IMR-90 (cell line): ENCODE measurements at regions not wholly inside any gene's neighbourhood (a gene's known extent, or its start where the extent isn't known, plus 50 kb on each side); places are given as distances from the start of the nearest gene placed in this dataset.

ENCODE experiments used
- ATAC-seq: fragments of 200-7000 bp; cut with Tn5 transposase; 2 replicates; pipeline ENCODE4 v1.9.1; 2020; ENCODE audit warnings: low read depth, mild to moderate bottlenecking, moderate library complexity
- BruUV-seq: library from RNA; stranded (reverse); fragments of 400-500 nt; replicated peaks from 2 replicates; lab custom pipeline; 2021; lab: Mats Ljungman, UMichigan
- CTCF ChIA-PET: fragments of 300-600 bp; formaldehyde crosslinking; extraction: SDS; loops from one replicate; lab custom pipeline; 2021; ENCODE audit warnings: antibody characterized with exemption; lab: Yijun Ruan, JAX
- POLR2A ChIA-PET: fragments of 300-600 bp; sonication (Branson Sonifier 250); formaldehyde crosslinking; loops from one replicate; lab custom pipeline; 2022; ENCODE audit warnings: antibody characterized with exemption; ENCODE audit not compliant: unreplicated experiment; lab: Charles Lee
- DNase-seq: peaks from one replicate; pipeline ENCODE4 v3.0.0; 2013
- H2AFZ ChIP-seq: replicated peaks from 2 replicates; pipeline ENCODE3; 2013; ENCODE audit warnings: low read length, mild to moderate bottlenecking; ENCODE audit not compliant: poor library complexity
- H2AK5ac ChIP-seq: 2 replicates; pipeline ENCODE4 v1.6.1; 2013; ENCODE audit warnings: low read depth, low read length, inconsistent platforms
- H2AK9ac ChIP-seq: replicated peaks from 2 replicates; pipeline ENCODE3; 2013; ENCODE audit warnings: mild to moderate bottlenecking, low read depth, low read length, moderate library complexity; ENCODE audit not compliant: poor library complexity
- H2BK120ac ChIP-seq: 2 replicates; pipeline ENCODE4 v1.6.1; 2013; ENCODE audit warnings: low read depth, low read length, inconsistent platforms
- H2BK15ac ChIP-seq: 3 replicates; pipeline ENCODE4 v1.6.1; 2013; ENCODE audit warnings: low read depth, low read length, inconsistent platforms
- H2BK20ac ChIP-seq: 2 replicates; pipeline ENCODE4 v1.6.1; 2013; ENCODE audit warnings: low read depth, mild to moderate bottlenecking, inconsistent platforms, low read length, moderate library complexity
- H2BK5ac ChIP-seq: 2 replicates; pipeline ENCODE4 v1.6.1; 2013; ENCODE audit warnings: mild to moderate bottlenecking, low read depth, low read length, inconsistent platforms; ENCODE audit not compliant: poor library complexity, severe bottlenecking
- H3K14ac ChIP-seq: replicated peaks from 2 replicates; pipeline ENCODE4 v1.6.1; 2013; ENCODE audit warnings: low read depth, low read length, inconsistent platforms
- H3K18ac ChIP-seq: 2 replicates; pipeline ENCODE4 v1.6.1; 2013; ENCODE audit warnings: low read depth, low read length, control low read depth
- H3K23ac ChIP-seq: 2 replicates; pipeline ENCODE4 v1.6.1; 2013; ENCODE audit warnings: low read depth, low read length, inconsistent platforms
- H3K27ac ChIP-seq: 2 replicates; pipeline ENCODE4 v1.5.1; 2013; ENCODE audit warnings: mild to moderate bottlenecking, control low read depth, low read length; ENCODE audit not compliant: insufficient read depth
- H3K27me3 ChIP-seq: 2 replicates; pipeline ENCODE4 v1.6.1; 2013; ENCODE audit warnings: low read length; ENCODE audit not compliant: control insufficient read depth, insufficient read depth
- H3K36me3 ChIP-seq: 2 replicates; pipeline ENCODE4 v1.6.1; 2013; ENCODE audit warnings: low read length, mixed read lengths; ENCODE audit not compliant: control insufficient read depth, insufficient read depth
- H3K4ac ChIP-seq: 2 replicates; pipeline ENCODE4 v1.6.1; 2013; ENCODE audit warnings: low read depth, low read length, inconsistent platforms
- H3K4me1 ChIP-seq: 2 replicates; pipeline ENCODE4 v1.6.1; 2013; ENCODE audit warnings: low read length, mixed read lengths; ENCODE audit not compliant: control insufficient read depth, insufficient read depth
- H3K4me2 ChIP-seq: 2 replicates; pipeline ENCODE4 v1.6.1; 2013; ENCODE audit warnings: low read depth, mild to moderate bottlenecking, control low read depth, low read length, moderate library complexity
- H3K4me3 ChIP-seq: 2 replicates; pipeline ENCODE4 v1.5.1; 2013; ENCODE audit warnings: low read depth, mild to moderate bottlenecking, control low read depth, low read length, moderate library complexity; ENCODE audit not compliant: insufficient read depth
- H3K56ac ChIP-seq: 2 replicates; pipeline ENCODE4 v1.6.1; 2013; ENCODE audit warnings: low read length, inconsistent platforms; ENCODE audit not compliant: insufficient read depth; ENCODE audit errors: extremely low read depth
- H3K79me1 ChIP-seq, 2 experiments: 2 replicates each; pipeline ENCODE4 v1.6.1; 2013; ENCODE audit warnings: low read length in 2 of 2, inconsistent platforms in 1 of 2, low read depth in 1 of 2
- H3K9ac ChIP-seq: 2 replicates; pipeline ENCODE4 v1.6.1; 2013; ENCODE audit warnings: low read depth, low read length, control low read depth
- H3K9me1 ChIP-seq: 2 replicates; pipeline ENCODE4 v1.6.1; 2013; ENCODE audit warnings: low read length, inconsistent platforms; ENCODE audit not compliant: insufficient read depth
- H3K9me3 ChIP-seq: 2 replicates; pipeline ENCODE4 v1.6.1; 2013; ENCODE audit warnings: low read length; ENCODE audit not compliant: control insufficient read depth, insufficient read depth
- H4K20me1 ChIP-seq: 2 replicates; pipeline ENCODE4 v1.6.1; 2013; ENCODE audit warnings: low read length, inconsistent platforms; ENCODE audit not compliant: insufficient read depth
- H4K5ac ChIP-seq: 2 replicates; pipeline ENCODE4 v1.6.1; 2013; ENCODE audit warnings: mild to moderate bottlenecking, low read depth, low read length, control low read depth
- H4K8ac ChIP-seq, 2 experiments: 2 replicates each; pipeline ENCODE4 v1.6.1; 2013; ENCODE audit warnings: low read depth in 2 of 2, low read length in 2 of 2, control low read depth in 1 of 2, inconsistent platforms in 1 of 2
- H4K91ac ChIP-seq: 2 replicates; pipeline ENCODE4 v1.6.1; 2013; ENCODE audit warnings: low read depth, low read length, inconsistent platforms; ENCODE audit not compliant: insufficient read depth
- BHLHE40 ChIP-seq: fragments of 150-350 bp; IDR thresholded peaks from 2 replicates; pipeline ENCODE4 v1.6.1; 2016; ENCODE audit warnings: mild to moderate bottlenecking, low read depth, low read length
- CEBPB ChIP-seq: IDR thresholded peaks from 2 replicates; pipeline ENCODE4 v1.6.1; 2012; ENCODE audit warnings: low read depth, low read length, improper control_type of control experiment
- CHD1 ChIP-seq: IDR thresholded peaks from 2 replicates; pipeline ENCODE4 v1.6.1; 2012; ENCODE audit warnings: low read depth, low read length, improper control_type of control experiment
- CTCF ChIP-seq: conservative IDR thresholded peaks from 2 replicates; pipeline ENCODE4 v1.5.1; 2012; ENCODE audit warnings: mild to moderate bottlenecking, low read depth, low read length, improper control_type of control experiment
- FOS ChIP-seq: fragments of 150-350 bp; IDR thresholded peaks from 2 replicates; pipeline ENCODE4 v1.6.1; 2016; ENCODE audit warnings: low read depth, low read length
- MAFK ChIP-seq: IDR thresholded peaks from 2 replicates; pipeline ENCODE4 v1.6.1; 2012; ENCODE audit warnings: low read depth, low read length, improper control_type of control experiment
- MAZ ChIP-seq: IDR thresholded peaks from 2 replicates; pipeline ENCODE4 v1.6.1; 2012; ENCODE audit warnings: low read depth, mild to moderate bottlenecking, low read length, improper control_type of control experiment, moderate library complexity, borderline replicate concordance
- MXI1 ChIP-seq: IDR thresholded peaks from 2 replicates; pipeline ENCODE4 v1.6.1; 2012; ENCODE audit warnings: low read depth, mild to moderate bottlenecking, low read length, moderate library complexity, borderline replicate concordance
- NFE2L2 ChIP-seq: fragments of 150-350 bp; IDR thresholded peaks from 2 replicates; pipeline ENCODE4 v1.6.1; 2016; ENCODE audit warnings: low read depth, mild to moderate bottlenecking, low read length
- POLR2A ChIP-seq: IDR thresholded peaks from 2 replicates; pipeline ENCODE4 v1.6.1; 2012; ENCODE audit warnings: mild to moderate bottlenecking, low read depth, low read length
- RAD21 ChIP-seq: IDR thresholded peaks from 2 replicates; pipeline ENCODE4 v1.6.1; 2012; ENCODE audit warnings: low read length, improper control_type of control experiment
- RCOR1 ChIP-seq: IDR thresholded peaks from 2 replicates; pipeline ENCODE4 v1.6.1; 2012; ENCODE audit warnings: mild to moderate bottlenecking, low read length, improper control_type of control experiment; ENCODE audit not compliant: insufficient replicate concordance
- RFX5 ChIP-seq: IDR thresholded peaks from 2 replicates; pipeline ENCODE4 v1.8.0; 2012; ENCODE audit warnings: low read depth, mild to moderate bottlenecking, low read length, moderate library complexity
- SMC3 ChIP-seq: fragments of 150-350 bp; IDR thresholded peaks from 2 replicates; pipeline ENCODE4 v1.6.1; 2016; ENCODE audit warnings: low read depth, mild to moderate bottlenecking, antibody characterized with exemption, low read length, moderate library complexity
- WGBS, 2 experiments: methylation state at CpG; one replicate each; pipeline versions ENCODE4 v1.1.5 to v1.1.7; 2013; ENCODE audit warnings: missing lambda C conversion rate in 2 of 2; ENCODE audit not compliant: insufficient read length in 1 of 2; ENCODE audit errors: extremely low coverage in 2 of 2; 5-methylcytosine and 5-hydroxymethylcytosine counted together
- dilution Hi-C: fragments of 300-500 bp; cut with HindIII; formaldehyde crosslinking; loops from one replicate; pipeline ENCODE4 v1.14.3; 2018; ENCODE audit warnings: low sequenced_read_pairs; ENCODE audit not compliant: unreplicated experiment
- in situ Hi-C: fragments of 300-500 bp; cut with MboI; formaldehyde crosslinking; loops from 3 replicates; pipeline ENCODE4 v1.14.3; 2019; ENCODE audit warnings: low sequenced_read_pairs, inconsistent platforms, mixed read lengths
- intact Hi-C: fragments of 100-400 bp; cut with micrococcal nuclease; formaldehyde crosslinking; loops from 2 replicates; pipeline ENCODE4 v1.10.0; 2022
- TF ChIP-seq, protein P1 (sequence below): fragments of 150-350 bp; IDR thresholded peaks from 2 replicates; pipeline ENCODE4 v1.6.1; 2017; ENCODE audit warnings: mild to moderate bottlenecking, antibody characterized with exemption, low read length, low read depth
- TF ChIP-seq, protein P2 (sequence below): fragments of 150-350 bp; IDR thresholded peaks from 2 replicates; pipeline ENCODE4 v1.6.1; 2016; ENCODE audit warnings: low read depth, mild to moderate bottlenecking, low read length, moderate library complexity, borderline replicate concordance

DNA sequence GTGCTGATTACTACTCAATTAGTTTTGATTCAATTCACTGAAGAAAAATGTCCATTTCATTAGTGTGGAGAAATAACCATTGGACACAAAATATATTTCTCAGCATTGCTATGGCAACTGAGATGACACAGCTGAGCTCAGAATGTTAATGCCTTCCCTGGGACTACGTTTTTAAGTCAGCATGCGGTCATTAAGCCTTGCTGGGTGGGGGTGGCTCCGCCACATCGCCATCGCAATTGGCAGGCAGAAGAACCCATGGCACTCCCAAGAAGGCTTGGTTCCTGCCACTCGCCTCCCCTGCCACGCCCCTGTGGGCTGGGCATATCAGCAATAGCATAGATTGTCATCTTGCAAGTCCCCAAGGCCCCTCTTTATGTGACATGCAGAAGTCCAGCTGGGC lies 256.7 kb upstream of the CAMK1G start:
- ATAC-seq = no peak
- dilution Hi-C loops = no loop called here
- no peaks in the 10 kb centered on the region for H3K36me3 ChIP-seq

More for the DNA sequence above, 256.7 kb upstream of the CAMK1G start:
- Histone ChIP-seq H3K27me3 (no peaks in the 10 kb centered on the region), H3K9ac (no peak overlapping the region), H2BK120ac (no peak overlapping the region), H3K27ac (no peak overlapping the region), H4K91ac (no peak overlapping the region), H3K23ac (no peak overlapping the region), H4K5ac (no peak overlapping the region), H3K18ac (no peak overlapping the region), H3K79me1 (no peaks in the 10 kb centered on the region), H2AFZ (no peak overlapping the region), H3K4me2 (no peak overlapping the region), H3K4me1 (no peaks in the 10 kb centered on the region), H3K4me3 (no peak overlapping the region), H4K8ac (no peak overlapping the region), H4K20me1 (no peaks in the 10 kb centered on the region), H3K4ac (no peak overlapping the region), H2BK20ac (no peak overlapping the region), H2AK5ac (no peak overlapping the region), H3K14ac (no peak overlapping the region), H3K9me3 (no peaks in the 10 kb centered on the region), H3K9me1 (no peaks in the 10 kb centered on the region), H2AK9ac (no peak overlapping the region), H2BK5ac (no peak overlapping the region), H3K56ac (no peak overlapping the region), H2BK15ac (no peak overlapping the region)
- ChIA-PET CTCF (interaction anchor here (1.0 kb wide), 1 partner anchor 16 kb away, joined by 3 read pairs; no protein-coding TSS in a partner anchor), POLR2A (no interaction called here)
- 75% methylated on average over 5 of the region's 7 CpGs; no CpG with 5 or more reads in 1 of the 2 experiments for WGBS, 2 experiments
- in situ Hi-C loops = no loop called here
- no TSS peak for BruUV-seq
- intact Hi-C loops = no loop called here
- no peak for TF ChIP-seq POLR2A
- TF ChIP-seq MXI1 = no peak
- TF ChIP-seq NFE2L2 = no peak
- no peak for TF ChIP-seq BHLHE40
- TF ChIP-seq MAFK = no peak
- TF ChIP-seq SMC3 = no peak
- TF ChIP-seq RFX5 = no peak
- no peak for TF ChIP-seq CEBPB
- TF ChIP-seq CHD1 = no peak
- TF ChIP-seq, protein P1, sequence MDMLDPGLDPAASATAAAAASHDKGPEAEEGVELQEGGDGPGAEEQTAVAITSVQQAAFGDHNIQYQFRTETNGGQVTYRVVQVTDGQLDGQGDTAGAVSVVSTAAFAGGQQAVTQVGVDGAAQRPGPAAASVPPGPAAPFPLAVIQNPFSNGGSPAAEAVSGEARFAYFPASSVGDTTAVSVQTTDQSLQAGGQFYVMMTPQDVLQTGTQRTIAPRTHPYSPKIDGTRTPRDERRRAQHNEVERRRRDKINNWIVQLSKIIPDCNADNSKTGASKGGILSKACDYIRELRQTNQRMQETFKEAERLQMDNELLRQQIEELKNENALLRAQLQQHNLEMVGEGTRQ = no peak
- no peak for TF ChIP-seq CTCF
- TF ChIP-seq RCOR1 = no peak
- TF ChIP-seq FOS = no peak
- TF ChIP-seq MAZ = no peak
- TF ChIP-seq, protein P2, sequence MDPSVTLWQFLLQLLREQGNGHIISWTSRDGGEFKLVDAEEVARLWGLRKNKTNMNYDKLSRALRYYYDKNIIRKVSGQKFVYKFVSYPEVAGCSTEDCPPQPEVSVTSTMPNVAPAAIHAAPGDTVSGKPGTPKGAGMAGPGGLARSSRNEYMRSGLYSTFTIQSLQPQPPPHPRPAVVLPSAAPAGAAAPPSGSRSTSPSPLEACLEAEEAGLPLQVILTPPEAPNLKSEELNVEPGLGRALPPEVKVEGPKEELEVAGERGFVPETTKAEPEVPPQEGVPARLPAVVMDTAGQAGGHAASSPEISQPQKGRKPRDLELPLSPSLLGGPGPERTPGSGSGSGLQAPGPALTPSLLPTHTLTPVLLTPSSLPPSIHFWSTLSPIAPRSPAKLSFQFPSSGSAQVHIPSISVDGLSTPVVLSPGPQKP = no peak
- TF ChIP-seq RAD21 = no peak
- DNase-seq = no peak
